Pancreas (tissue), 10 donors: ENCODE measurements at regions not wholly inside any gene's neighbourhood (a gene's known extent, or its start where the extent isn't known, plus 50 kb on each side); places are given as distances from the start of the nearest gene placed in this dataset.

Experiments used
- ATAC-seq, 4 donors: fragments of 200-7000 bp; cut with Tn5 transposase; one replicate each; pipeline versions ENCODE4 v1.8.0 to v1.9.1; 2020; ENCODE audit warnings: mild to moderate bottlenecking in 4 of 4, moderate library complexity in 4 of 4
- DNase-seq, 6 donors: peaks; one replicate each; pipeline ENCODE4 v3.0.0-alpha.2; 2020
- FAIRE-seq: peaks from 2 replicates; lab custom pipeline; 2012; peaks lifted over from hg19 to GRCh38; lab: Jason Lieb, UNC
- H3K27ac ChIP-seq, 4 donors: fragments of 200-600 bp; sonication (generic); 1 replicate in 3 of 4; 2 replicates in 1 of 4; pipeline versions ENCODE4 v1.5.0 to v1.8.0; 2020
- H3K27me3 ChIP-seq, 4 donors: fragments of 200-600 bp; one replicate each; pipeline ENCODE4 v1.8.0; 2021
- H3K36me3 ChIP-seq, 3 donors: fragments of 200-600 bp; sonication (generic) in 1 of 3; one replicate each; pipeline versions ENCODE4 v1.5.0 to v1.8.0; 2020 to 2021
- H3K4me1 ChIP-seq, 3 donors: fragments of 200-600 bp; one replicate each; pipeline ENCODE4 v1.8.0; 2021
- H3K4me3 ChIP-seq, 4 donors: fragments of 200-600 bp; sonication (generic) in 2 of 4; one replicate each; pipeline versions ENCODE4 v1.5.0 to v1.8.0; 2020 to 2021
- H3K9me3 ChIP-seq, 4 donors: fragments of 200-600 bp; one replicate each; pipeline ENCODE4 v1.8.0; 2021
- WGBS, 2 donors: extraction: QIAGEN DNeasy Blood & Tissue Kit; methylation state at CpG; one replicate each; pipeline ENCODE4 v1.1.7; 2013; 5-methylcytosine and 5-hydroxymethylcytosine counted together
- intact Hi-C, 3 donors: fragments of 100-400 bp; cut with DNase I; formaldehyde crosslinking; loops; one replicate each; pipeline versions ENCODE4 v1.11.1 to v1.14.2; 2022
- TF ChIP-seq, protein P1 (sequence below), 4 donors: fragments of 200-600 bp; sonication (generic) in 3 of 4; IDR thresholded peaks; one replicate each; pipeline versions ENCODE4 v1.5.0 to v1.8.0; 2021; ENCODE audit warnings: antibody characterized with exemption in 4 of 4
- donor health status: healthy with polysubstance abuse.
- donor health status: DM: no; HTN: no; CAD: no; lungs with moderate emphysema.
- donor health status: DM: no; HTN: no; CAD: no.
- donor health status: control.
- donor health status: control.
- donor health status: Bipolar disorder and iron deficiency.
- donor health status: DM: yes; HTN: yes; CAD: no.
- donor health status: DM: no; HTN: no; CAD: no.
- donor health status: DM: no; HTN: no; CAD: no.
- donor health status: DM: yes; HTN: yes; CAD: no.

- ATAC-seq (peak in 1 of 4 donors; percentile 20), DNase-seq (no peak), FAIRE-seq (no peak)
- TF ChIP-seq, protein P1, sequence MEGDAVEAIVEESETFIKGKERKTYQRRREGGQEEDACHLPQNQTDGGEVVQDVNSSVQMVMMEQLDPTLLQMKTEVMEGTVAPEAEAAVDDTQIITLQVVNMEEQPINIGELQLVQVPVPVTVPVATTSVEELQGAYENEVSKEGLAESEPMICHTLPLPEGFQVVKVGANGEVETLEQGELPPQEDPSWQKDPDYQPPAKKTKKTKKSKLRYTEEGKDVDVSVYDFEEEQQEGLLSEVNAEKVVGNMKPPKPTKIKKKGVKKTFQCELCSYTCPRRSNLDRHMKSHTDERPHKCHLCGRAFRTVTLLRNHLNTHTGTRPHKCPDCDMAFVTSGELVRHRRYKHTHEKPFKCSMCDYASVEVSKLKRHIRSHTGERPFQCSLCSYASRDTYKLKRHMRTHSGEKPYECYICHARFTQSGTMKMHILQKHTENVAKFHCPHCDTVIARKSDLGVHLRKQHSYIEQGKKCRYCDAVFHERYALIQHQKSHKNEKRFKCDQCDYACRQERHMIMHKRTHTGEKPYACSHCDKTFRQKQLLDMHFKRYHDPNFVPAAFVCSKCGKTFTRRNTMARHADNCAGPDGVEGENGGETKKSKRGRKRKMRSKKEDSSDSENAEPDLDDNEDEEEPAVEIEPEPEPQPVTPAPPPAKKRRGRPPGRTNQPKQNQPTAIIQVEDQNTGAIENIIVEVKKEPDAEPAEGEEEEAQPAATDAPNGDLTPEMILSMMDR (IDR thresholded peaks at IDR 0.05), result no peak
- Histone ChIP-seq H3K27ac (no peak overlapping the region), H3K4me1 (no peaks in the 10 kb centered on the region), H3K4me3 (no peak overlapping the region), H3K27me3 (no peaks in the 10 kb centered on the region), H3K9me3 (no peaks in the 10 kb centered on the region), H3K36me3 (no peaks in the 10 kb centered on the region)
- intact Hi-C loops, result no loop called here
- 33 to 38% methylated on average over 4 of the region's 4 CpGs for WGBS, 2 donors
Measured at GRCh38 chr4:77367638-77368037, 210.6 kb downstream of the CCNG2 start.

- no peak for FAIRE-seq
- intact Hi-C loops, result no loop called here
Measured at GRCh38 chr4:77372375-77372774, 215.4 kb downstream of the CCNG2 start.

GRCh38 chr4:77375866-77376607, 219.0 kb downstream of the CCNG2 start:
- TF ChIP-seq, protein P1 (IDR thresholded peaks at IDR 0.05), result no peak
- intact Hi-C loops, result no loop called here
- FAIRE-seq, result no peak
- Histone ChIP-seq H3K36me3 (no peaks in the 10 kb centered on the region), H3K27ac (no peak overlapping the region), H3K9me3 (no peaks in the 10 kb centered on the region), H3K4me3 (no peak overlapping the region), H3K27me3 (no peaks in the 10 kb centered on the region), H3K4me1 (no peaks in the 10 kb centered on the region)
- 74 to 83% methylated on average over 2 of the region's 2 CpGs for WGBS, 2 donors
- no peak for ATAC-seq
- DNase-seq, result no peak

More at GRCh38 chr4:77372375-77372774, 215.4 kb downstream of the CCNG2 start:
- ATAC-seq (no peak), DNase-seq (no peak)
- H3K9me3 ChIP-seq, result no peaks in the 10 kb centered on the region
- H3K27me3 ChIP-seq, result no peaks in the 10 kb centered on the region
- H3K4me1 ChIP-seq, result no peaks in the 10 kb centered on the region
- H3K4me3 ChIP-seq, result no peak overlapping the region
- H3K27ac ChIP-seq, result no peak overlapping the region
- H3K36me3 ChIP-seq, result no peaks in the 10 kb centered on the region
- 67 to 86% methylated on average over 3 of the region's 3 CpGs for WGBS, 2 donors
- TF ChIP-seq, protein P1 (IDR thresholded peaks at IDR 0.05), result no peak

GRCh38 chr4:77376788-77377460, 219.9 kb downstream of the CCNG2 start:
- no peak overlapping the region for H3K27ac ChIP-seq
- TF ChIP-seq, protein P1 (IDR thresholded peaks at IDR 0.05), result no peak
- intact Hi-C loops, result no loop called here
- H3K9me3 ChIP-seq, result no peaks in the 10 kb centered on the region
- 61 to 65% methylated on average over 8 of the region's 8 CpGs for WGBS, 2 donors
- H3K27me3 ChIP-seq, result no peaks in the 10 kb centered on the region
- no peak for FAIRE-seq
- H3K36me3 ChIP-seq, result no peaks in the 10 kb centered on the region
- no peak overlapping the region for H3K4me3 ChIP-seq
- no peak for DNase-seq
- no peak for ATAC-seq
- no peaks in the 10 kb centered on the region for H3K4me1 ChIP-seq

- Histone ChIP-seq H3K27ac (no peak overlapping the region), H3K4me1 (no peaks in the 10 kb centered on the region), H3K9me3 (no peaks in the 10 kb centered on the region), H3K4me3 (no peak overlapping the region), H3K36me3 (no peaks in the 10 kb centered on the region), H3K27me3 (no peaks in the 10 kb centered on the region)
- FAIRE-seq (no peak), ATAC-seq (no peak), DNase-seq (no peak)
- TF ChIP-seq, protein P1 (IDR thresholded peaks at IDR 0.05), result no peak
- intact Hi-C loops, result loop anchor here in 2 of 3 donors (10.0 kb wide), 4 partner anchors 51 to 311 kb away; partner anchors contain the start of gene CXCL13 (in 1 of the 2)
Measured at GRCh38 chr4:77384094-77384493, 221.5 kb upstream of the CXCL13 start.
